ENCODE measurements at regions not wholly inside any gene's neighbourhood (a gene's known extent, or its start where the extent isn't known, plus 50 kb on each side); places are given as distances from the start of the nearest gene placed in this dataset.

DNA sequence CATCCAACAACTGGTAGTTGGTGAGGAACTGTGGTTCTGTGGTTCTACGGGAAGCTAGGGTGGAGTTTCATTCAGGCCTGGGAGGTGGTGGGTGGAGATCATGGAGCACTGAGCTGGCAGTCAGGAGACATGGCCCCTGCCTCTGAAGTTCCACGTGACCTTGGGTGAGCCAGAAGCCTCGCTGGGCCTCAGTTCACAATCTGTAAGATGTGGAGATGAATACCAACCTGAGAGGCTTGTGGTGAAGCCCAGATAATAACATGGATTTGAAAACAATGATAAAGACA, 177.9 kb downstream of the MACROH2A1 start:
- TF ChIP-seq, protein P1, sequence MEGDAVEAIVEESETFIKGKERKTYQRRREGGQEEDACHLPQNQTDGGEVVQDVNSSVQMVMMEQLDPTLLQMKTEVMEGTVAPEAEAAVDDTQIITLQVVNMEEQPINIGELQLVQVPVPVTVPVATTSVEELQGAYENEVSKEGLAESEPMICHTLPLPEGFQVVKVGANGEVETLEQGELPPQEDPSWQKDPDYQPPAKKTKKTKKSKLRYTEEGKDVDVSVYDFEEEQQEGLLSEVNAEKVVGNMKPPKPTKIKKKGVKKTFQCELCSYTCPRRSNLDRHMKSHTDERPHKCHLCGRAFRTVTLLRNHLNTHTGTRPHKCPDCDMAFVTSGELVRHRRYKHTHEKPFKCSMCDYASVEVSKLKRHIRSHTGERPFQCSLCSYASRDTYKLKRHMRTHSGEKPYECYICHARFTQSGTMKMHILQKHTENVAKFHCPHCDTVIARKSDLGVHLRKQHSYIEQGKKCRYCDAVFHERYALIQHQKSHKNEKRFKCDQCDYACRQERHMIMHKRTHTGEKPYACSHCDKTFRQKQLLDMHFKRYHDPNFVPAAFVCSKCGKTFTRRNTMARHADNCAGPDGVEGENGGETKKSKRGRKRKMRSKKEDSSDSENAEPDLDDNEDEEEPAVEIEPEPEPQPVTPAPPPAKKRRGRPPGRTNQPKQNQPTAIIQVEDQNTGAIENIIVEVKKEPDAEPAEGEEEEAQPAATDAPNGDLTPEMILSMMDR (IDR thresholded peaks at IDR 0.05; ENCODE audit: borderline replicate concordance, extremely low read depth, low read length, poor library complexity, severe bottlenecking), result no peak
- no peak for TF ChIP-seq EZH2 (IDR thresholded peaks at IDR 0.05; ENCODE audit: borderline replicate concordance, low read depth, low read length, severe bottlenecking)
